Uterus (tissue), 3 donors: ENCODE measurements at regions not wholly inside any gene's neighbourhood (a gene's known extent, or its start where the extent isn't known, plus 50 kb on each side); places are given as distances from the start of the nearest gene placed in this dataset.

Experiments
- DNase-seq, 2 donors: peaks; one replicate each; pipeline ENCODE4 v3.0.0-alpha.2; 2019 to 2020
- H3K27ac ChIP-seq, 2 donors: fragments of 200-600 bp; sonication (generic); 1 replicate in 1 of 2; 2 replicates in 1 of 2; pipeline ENCODE4 v1.5.1; 2016 to 2018
- H3K27me3 ChIP-seq, 2 donors: fragments of 200-600 bp; sonication (generic); one replicate each; pipeline ENCODE4 v1.5.1; 2018 to 2019; ENCODE audit warnings: control low read depth in 1 of 2
- H3K36me3 ChIP-seq, 2 donors: fragments of 200-600 bp; sonication (generic); one replicate each; pipeline ENCODE4 v1.5.1; 2019; ENCODE audit warnings: control low read depth in 1 of 2
- H3K4me1 ChIP-seq, 2 donors: fragments of 200-600 bp; sonication (generic); one replicate each; pipeline ENCODE4 v1.5.1; 2018 to 2019; ENCODE audit warnings: control low read depth in 1 of 2
- H3K4me3 ChIP-seq, 2 donors: fragments of 200-600 bp; sonication (generic); 1 replicate in 1 of 2; 2 replicates in 1 of 2; pipeline ENCODE4 v1.5.1; 2018 to 2019; ENCODE audit warnings: mild to moderate bottlenecking in 1 of 2
- H3K9me3 ChIP-seq, 2 donors: fragments of 200-600 bp; sonication (generic); one replicate each; pipeline ENCODE4 v1.5.1; 2019; ENCODE audit warnings: control low read depth in 1 of 2
- POLR2A ChIP-seq, 2 donors: fragments of 450-650 bp; IDR thresholded peaks; one replicate each; pipeline ENCODE4 v1.6.1; 2016; ENCODE audit warnings: antibody characterized with exemption in 2 of 2, mild to moderate bottlenecking in 1 of 2, moderate library complexity in 1 of 2
- intact Hi-C: fragments of 100-400 bp; cut with DNase I; formaldehyde crosslinking; loops from one replicate; pipeline ENCODE4 v1.15.1; 2023; ENCODE audit warnings: low total_unique reads
- TF ChIP-seq, protein P1 (sequence below), 4 experiments: fragments of 200-600 bp in 2 of 4; fragments of 450-650 bp in 2 of 4; sonication (generic) in 2 of 4; IDR thresholded peaks; one replicate each; pipeline ENCODE4 v1.5.1; 2016 to 2019; ENCODE audit warnings: antibody characterized with exemption in 4 of 4, mild to moderate bottlenecking in 2 of 4, moderate library complexity in 1 of 4
- donor health status: DM: yes; HTN: yes; CAD: no.

DNA sequence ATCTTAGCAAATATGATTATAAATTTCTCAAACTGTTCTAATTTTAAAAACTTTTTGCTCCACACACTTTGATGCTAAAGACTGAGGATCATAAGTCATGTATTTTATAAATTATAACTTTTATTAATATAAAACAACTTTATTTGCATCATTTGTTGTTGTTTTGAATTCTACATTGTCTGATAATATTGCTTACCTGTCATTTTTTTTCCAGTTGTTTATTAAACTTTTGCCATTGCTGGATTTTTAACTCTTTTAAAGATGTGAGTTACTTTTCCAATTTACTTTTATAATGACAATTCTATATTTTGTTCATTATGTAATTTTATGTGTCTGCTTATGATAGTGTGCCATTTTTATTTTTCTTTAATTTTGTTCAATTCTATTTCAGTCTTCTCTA is 2071.2 kb upstream of the C9orf72 start:
- TF ChIP-seq, protein P1, sequence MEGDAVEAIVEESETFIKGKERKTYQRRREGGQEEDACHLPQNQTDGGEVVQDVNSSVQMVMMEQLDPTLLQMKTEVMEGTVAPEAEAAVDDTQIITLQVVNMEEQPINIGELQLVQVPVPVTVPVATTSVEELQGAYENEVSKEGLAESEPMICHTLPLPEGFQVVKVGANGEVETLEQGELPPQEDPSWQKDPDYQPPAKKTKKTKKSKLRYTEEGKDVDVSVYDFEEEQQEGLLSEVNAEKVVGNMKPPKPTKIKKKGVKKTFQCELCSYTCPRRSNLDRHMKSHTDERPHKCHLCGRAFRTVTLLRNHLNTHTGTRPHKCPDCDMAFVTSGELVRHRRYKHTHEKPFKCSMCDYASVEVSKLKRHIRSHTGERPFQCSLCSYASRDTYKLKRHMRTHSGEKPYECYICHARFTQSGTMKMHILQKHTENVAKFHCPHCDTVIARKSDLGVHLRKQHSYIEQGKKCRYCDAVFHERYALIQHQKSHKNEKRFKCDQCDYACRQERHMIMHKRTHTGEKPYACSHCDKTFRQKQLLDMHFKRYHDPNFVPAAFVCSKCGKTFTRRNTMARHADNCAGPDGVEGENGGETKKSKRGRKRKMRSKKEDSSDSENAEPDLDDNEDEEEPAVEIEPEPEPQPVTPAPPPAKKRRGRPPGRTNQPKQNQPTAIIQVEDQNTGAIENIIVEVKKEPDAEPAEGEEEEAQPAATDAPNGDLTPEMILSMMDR (IDR thresholded peaks at IDR 0.05), result no peak
- no peak for TF ChIP-seq POLR2A (IDR thresholded peaks at IDR 0.05)
- Histone ChIP-seq H3K27me3 (no peaks in the 10 kb centered on the region), H3K36me3 (no peaks in the 10 kb centered on the region), H3K27ac (no peak overlapping the region), H3K9me3 (no peaks in the 10 kb centered on the region), H3K4me1 (no peaks in the 10 kb centered on the region), H3K4me3 (no peak overlapping the region)
- DNase-seq, result no peak
- intact Hi-C loops, result no loop called here

DNA sequence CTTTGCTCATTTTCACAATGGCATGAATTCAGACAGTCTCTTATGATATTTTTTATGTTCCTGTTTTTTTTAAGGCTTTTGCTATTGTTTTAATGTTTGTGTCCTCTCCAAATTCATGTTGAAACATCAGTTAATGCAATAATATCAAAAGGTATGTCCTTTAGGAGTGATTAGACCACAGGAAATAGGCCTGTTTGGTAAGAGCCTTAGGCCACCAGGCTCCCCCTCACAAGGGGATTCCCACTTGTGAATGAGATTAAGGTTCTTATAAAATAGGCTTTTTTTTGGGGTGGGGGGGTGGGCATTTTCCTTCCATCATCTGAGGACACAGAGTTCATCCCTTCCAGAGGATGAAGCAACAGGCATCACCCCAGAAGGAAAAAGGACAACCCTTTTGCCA is 2074.2 kb upstream of the C9orf72 start:
- Histone ChIP-seq H3K36me3 (no peaks in the 10 kb centered on the region), H3K27me3 (no peaks in the 10 kb centered on the region), H3K27ac (no peak overlapping the region), H3K9me3 (no peaks in the 10 kb centered on the region), H3K4me3 (no peak overlapping the region), H3K4me1 (no peaks in the 10 kb centered on the region)
- DNase-seq, result no peak
- intact Hi-C loops, result no loop called here
- TF ChIP-seq, protein P1 (IDR thresholded peaks at IDR 0.05), result no peak
- TF ChIP-seq POLR2A (IDR thresholded peaks at IDR 0.05), result no peak

DNA sequence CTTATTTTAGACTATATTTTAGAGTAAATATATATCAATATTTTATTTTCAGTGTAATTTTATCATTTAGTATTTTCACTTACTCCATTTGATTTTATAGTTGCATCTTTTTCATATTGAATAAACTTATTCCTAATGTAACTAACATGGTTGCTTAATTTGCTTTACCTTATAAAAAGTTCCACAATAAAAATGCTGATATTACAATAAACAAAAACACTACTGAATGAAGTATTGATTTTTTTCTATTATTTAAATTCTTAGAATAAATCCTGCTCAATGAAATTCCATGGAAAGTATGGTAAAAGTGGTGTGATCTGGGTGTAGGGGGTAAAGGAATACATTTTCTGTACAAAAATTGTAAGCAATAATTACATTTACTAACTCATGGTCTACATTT is 2074.9 kb upstream of the C9orf72 start:
- no peaks in the 10 kb centered on the region for H3K27me3 ChIP-seq
- no peak for DNase-seq
- H3K4me1 ChIP-seq, result no peaks in the 10 kb centered on the region
- no peak overlapping the region for H3K4me3 ChIP-seq
- no peaks in the 10 kb centered on the region for H3K36me3 ChIP-seq
- H3K9me3 ChIP-seq, result no peaks in the 10 kb centered on the region
- intact Hi-C loops, result no loop called here
- TF ChIP-seq, protein P1 (IDR thresholded peaks at IDR 0.05), result no peak
- no peak for TF ChIP-seq POLR2A (IDR thresholded peaks at IDR 0.05)
- no peak overlapping the region for H3K27ac ChIP-seq

DNA sequence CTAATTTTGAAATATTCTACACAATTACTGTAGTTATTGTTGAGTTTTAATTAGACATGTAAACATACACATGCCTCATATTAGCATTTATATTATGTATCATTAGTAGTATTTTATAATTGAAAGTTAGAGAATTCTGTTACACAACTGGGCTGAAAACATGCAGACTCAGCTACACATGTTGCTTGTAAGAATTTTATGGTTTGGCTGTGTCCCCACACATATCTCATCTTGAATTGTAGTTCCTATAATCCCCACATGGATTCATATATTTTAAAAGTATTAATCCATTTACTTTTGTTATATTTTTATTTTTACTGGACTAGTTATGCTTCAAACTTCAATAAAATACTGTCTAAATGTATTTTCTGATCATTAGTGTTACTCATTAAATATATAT is 2075.3 kb upstream of the C9orf72 start:
- Histone ChIP-seq H3K9me3 (no peaks in the 10 kb centered on the region), H3K36me3 (no peaks in the 10 kb centered on the region), H3K27me3 (no peaks in the 10 kb centered on the region), H3K4me1 (no peaks in the 10 kb centered on the region), H3K27ac (no peak overlapping the region), H3K4me3 (no peak overlapping the region)
- DNase-seq, result no peak
- TF ChIP-seq POLR2A (IDR thresholded peaks at IDR 0.05), result no peak
- TF ChIP-seq, protein P1 (IDR thresholded peaks at IDR 0.05), result no peak
- intact Hi-C loops, result no loop called here

DNA sequence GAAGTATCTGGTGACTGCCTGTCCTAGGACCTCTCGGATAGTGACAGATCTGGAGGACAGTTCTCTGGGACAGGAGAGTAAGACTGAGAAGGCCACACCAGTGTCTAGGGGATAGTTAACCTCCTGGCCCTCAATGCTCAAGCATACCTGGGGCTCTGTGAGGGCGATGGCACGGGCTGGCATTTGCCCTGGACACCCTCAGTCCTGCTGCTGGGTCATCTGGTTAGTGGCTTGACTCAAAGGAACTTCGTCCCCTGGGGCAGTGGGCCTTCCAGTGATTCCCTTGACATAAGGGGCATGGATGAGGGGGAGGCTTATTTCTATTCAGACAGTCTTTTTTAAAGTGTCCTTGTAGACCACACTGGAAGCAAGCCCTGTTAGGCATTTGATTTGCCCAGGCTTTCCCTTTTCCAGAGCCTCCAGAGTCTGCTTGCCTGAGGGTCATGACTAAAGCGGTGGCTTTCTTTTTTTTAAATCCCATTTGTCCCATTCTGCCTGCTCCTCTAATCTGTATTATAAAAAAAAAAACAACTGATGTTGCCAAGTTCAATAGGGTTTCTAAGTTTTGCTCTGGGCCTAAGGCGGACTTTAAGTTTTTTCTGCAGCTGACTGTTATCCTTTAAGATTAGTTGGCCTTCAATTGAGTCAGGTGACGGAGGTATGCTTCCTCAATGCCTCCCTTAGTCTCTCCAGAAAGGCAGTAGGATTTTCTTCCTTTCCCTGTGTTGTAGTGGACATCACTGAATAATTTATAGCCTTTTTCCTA is 2083.5 kb upstream of the C9orf72 start:
- no peak for TF ChIP-seq POLR2A (IDR thresholded peaks at IDR 0.05)
- TF ChIP-seq, protein P1 (IDR thresholded peaks at IDR 0.05), result no peak
- intact Hi-C loops, result no loop called here
- H3K27me3 ChIP-seq, result no peaks in the 10 kb centered on the region

More for the DNA sequence above, 2083.5 kb upstream of the C9orf72 start:
- no peaks in the 10 kb centered on the region for H3K4me1 ChIP-seq
- H3K4me3 ChIP-seq, result no peak overlapping the region
- no peaks in the 10 kb centered on the region for H3K9me3 ChIP-seq
- no peak overlapping the region for H3K27ac ChIP-seq
- no peak for DNase-seq
- no peaks in the 10 kb centered on the region for H3K36me3 ChIP-seq
